Activated naive CD8-positive, alpha-beta T cell (primary cell): ENCODE measurements at regions not wholly inside any gene's neighbourhood (a gene's known extent, or its start where the extent isn't known, plus 50 kb on each side); places are given as distances from the start of the nearest gene placed in this dataset.

ENCODE experiments used
- H3K27ac Mint-ChIP-seq: one replicate; pipeline ENCODE4 v1.8.0; 2021; ENCODE audit warnings: mixed read lengths
- H3K27me3 Mint-ChIP-seq: one replicate; pipeline ENCODE4 v1.8.0; 2021; ENCODE audit warnings: mixed read lengths
- H3K36me3 Mint-ChIP-seq: one replicate; pipeline ENCODE4 v1.8.0; 2021; ENCODE audit warnings: mixed read lengths
- H3K4me1 Mint-ChIP-seq: one replicate; pipeline ENCODE4 v1.8.0; 2021; ENCODE audit warnings: low read depth, mixed read lengths
- H3K4me3 Mint-ChIP-seq: one replicate; pipeline ENCODE4 v1.8.0; 2021; ENCODE audit warnings: mild to moderate bottlenecking, mixed read lengths
- H3K9me3 Mint-ChIP-seq: one replicate; pipeline ENCODE4 v1.8.0; 2021; ENCODE audit warnings: low read depth, mixed read lengths

GRCh38 chrX:120692319-120692718 is 62.5 kb upstream of the C1GALT1C1 start:
- Mint-ChIP-seq H3K9me3 (no peaks in the 10 kb centered on the region), H3K4me1 (peaks cover 23% of the 10 kb centered on the region), H3K36me3 (peaks cover 1% of the 10 kb centered on the region), H3K4me3 (no peak overlapping the region), H3K27ac (no peak overlapping the region), H3K27me3 (no peaks in the 10 kb centered on the region)

- H3K36me3 Mint-ChIP-seq = no peaks in the 10 kb centered on the region
- H3K4me3 Mint-ChIP-seq = no peak overlapping the region
- no peaks in the 10 kb centered on the region for H3K27me3 Mint-ChIP-seq
- peaks cover 10% of the 10 kb centered on the region for H3K4me1 Mint-ChIP-seq
- no peaks in the 10 kb centered on the region for H3K9me3 Mint-ChIP-seq
- H3K27ac Mint-ChIP-seq = no peak overlapping the region
These were observed 61.1 kb upstream of the C1GALT1C1 start for GRCh38 chrX:120690941-120691340.

GRCh38 chrX:120690344-120690743 is 60.5 kb upstream of the C1GALT1C1 start:
- Mint-ChIP-seq H3K4me1 (peaks cover 10% of the 10 kb centered on the region), H3K4me3 (no peak overlapping the region), H3K27ac (peak overlapping the region; percentile 79), H3K27me3 (no peaks in the 10 kb centered on the region), H3K9me3 (no peaks in the 10 kb centered on the region), H3K36me3 (no peaks in the 10 kb centered on the region)

GRCh38 chrX:120680090-120680489 is 50.2 kb upstream of the C1GALT1C1 start:
- peaks cover 26% of the 10 kb centered on the region for H3K4me1 Mint-ChIP-seq
- H3K9me3 Mint-ChIP-seq = no peaks in the 10 kb centered on the region
- peak overlapping the region; percentile 35 for H3K27ac Mint-ChIP-seq
- peaks cover 4% of the 10 kb centered on the region for H3K36me3 Mint-ChIP-seq
- no peaks in the 10 kb centered on the region for H3K27me3 Mint-ChIP-seq
- H3K4me3 Mint-ChIP-seq = peak overlapping the region; percentile 63
